ENCODE measurements at regions not wholly inside any gene's neighbourhood (a gene's known extent, or its start where the extent isn't known, plus 50 kb on each side); places are given as distances from the start of the nearest gene placed in this dataset.

- no peak for DNase-seq
These were observed 975.7 kb upstream of the ZEB2 start for GRCh38 chr2:145495590-145495989.

DNA sequence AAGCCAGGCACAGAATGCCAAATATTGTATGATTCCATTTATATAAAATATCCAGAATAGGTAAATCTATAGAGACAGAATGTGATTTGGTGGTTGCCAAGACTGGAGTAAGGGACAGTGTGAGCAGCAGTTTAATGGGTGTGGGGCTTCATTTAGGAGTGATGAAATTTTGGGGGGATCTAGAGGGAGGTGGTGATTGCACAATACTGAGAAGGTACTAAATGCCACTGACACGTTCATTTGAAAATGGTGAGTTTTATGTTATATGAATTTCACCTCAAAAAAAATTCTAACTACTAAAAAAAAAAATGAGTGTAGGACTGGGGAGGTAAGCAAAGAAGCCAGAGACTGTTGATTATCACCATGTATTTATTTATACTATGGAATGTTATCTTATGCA, 974.5 kb upstream of the ZEB2 start:
- DNase-seq: no peak

- no peak for DNase-seq
These were observed 968.7 kb upstream of the ZEB2 start for GRCh38 chr2:145488571-145488970.

- no peak for DNase-seq
These were observed 964.7 kb upstream of the ZEB2 start for GRCh38 chr2:145484448-145485097.

GRCh38 chr2:145483854-145484253, 963.9 kb upstream of the ZEB2 start:
- DNase-seq: no peak

DNA sequence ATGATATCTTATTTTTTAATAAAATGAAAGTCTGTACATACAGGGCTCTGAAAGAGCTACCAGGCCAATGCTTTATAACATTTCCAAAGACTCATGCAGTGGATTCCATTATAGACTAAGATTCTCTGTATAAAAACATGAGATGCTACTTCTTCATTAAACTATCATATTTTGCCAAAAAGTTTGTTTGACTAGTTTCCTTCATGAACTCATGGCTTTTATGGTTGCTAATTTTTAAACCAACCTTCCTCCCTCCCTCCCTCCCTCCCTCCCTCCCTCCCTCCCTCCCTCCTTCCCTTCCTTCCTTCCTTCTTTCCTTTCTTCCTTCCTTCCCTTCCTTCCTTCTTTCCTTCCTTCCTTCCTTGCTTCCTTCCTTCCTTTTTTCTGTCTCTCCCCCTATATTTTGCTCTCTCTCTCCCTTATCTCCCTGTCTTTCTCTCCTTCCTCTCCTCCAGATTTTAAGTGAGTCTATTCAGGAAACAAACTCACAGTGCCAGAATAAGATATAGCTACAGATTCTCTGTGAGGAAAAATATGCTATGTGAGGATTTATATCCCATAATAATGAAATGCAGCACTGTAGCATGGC, 961.5 kb upstream of the ZEB2 start:
- no peak for DNase-seq

GRCh38 chr2:145464866-145465265, 944.9 kb upstream of the ZEB2 start:
- no peak for DNase-seq

GRCh38 chr2:145460112-145460511, 940.2 kb upstream of the ZEB2 start:
- no peak for DNase-seq

- peak; percentile 99 for DNase-seq
These were observed 911.4 kb upstream of the ZEB2 start for GRCh38 chr2:145431181-145431951.

- DNase-seq: no peak
These were observed 903.9 kb upstream of the ZEB2 start for GRCh38 chr2:145423809-145424208.

DNA sequence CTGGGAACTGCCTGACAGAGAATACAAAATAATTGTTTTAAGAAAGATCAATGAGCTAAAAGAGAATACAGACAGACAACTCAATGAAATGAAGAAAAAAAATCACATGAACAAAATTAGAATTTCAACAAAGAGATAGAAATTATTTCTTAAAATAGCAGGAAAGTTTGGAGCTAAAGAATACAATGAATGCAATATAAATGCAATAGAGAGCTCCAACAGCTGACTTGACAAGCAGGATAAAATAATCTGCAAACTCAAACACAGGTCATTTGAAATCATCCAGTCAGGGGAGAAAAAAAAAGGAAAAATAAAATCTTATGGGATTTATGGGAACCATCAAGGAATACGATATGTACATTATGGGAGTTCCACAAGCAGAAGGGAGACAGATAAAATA, 902.7 kb upstream of the ZEB2 start:
- no peak for DNase-seq

- no peak for DNase-seq
These were observed 901.9 kb upstream of the ZEB2 start for GRCh38 chr2:145421841-145422240.

GRCh38 chr2:145416640-145417039, 896.7 kb upstream of the ZEB2 start:
- no peak for DNase-seq

DNA sequence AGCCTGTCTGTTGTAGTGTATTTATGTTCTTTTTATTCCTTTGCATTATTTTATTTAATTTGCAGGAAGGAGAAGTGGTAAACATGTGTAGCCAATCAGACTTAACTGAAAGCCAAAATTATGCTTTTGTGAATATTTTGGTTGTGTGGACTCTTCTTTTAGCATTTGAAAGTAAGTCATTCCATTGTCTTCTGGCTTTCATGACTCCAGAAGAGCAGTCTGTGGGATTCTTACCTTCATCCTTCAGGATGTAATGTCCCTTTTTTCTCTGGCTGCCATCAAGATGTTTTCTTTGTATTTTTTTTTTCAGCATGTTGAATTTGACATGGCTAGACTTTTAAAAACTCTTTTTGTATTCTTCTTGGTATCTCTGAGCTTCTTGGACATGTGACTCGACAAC, 895.2 kb upstream of the ZEB2 start:
- no peak for DNase-seq

GRCh38 chr2:145413261-145414030, 893.5 kb upstream of the ZEB2 start:
- DNase-seq: no peak

- no peak for DNase-seq
These were observed 892.2 kb upstream of the ZEB2 start for GRCh38 chr2:145412155-145412554.

DNA sequence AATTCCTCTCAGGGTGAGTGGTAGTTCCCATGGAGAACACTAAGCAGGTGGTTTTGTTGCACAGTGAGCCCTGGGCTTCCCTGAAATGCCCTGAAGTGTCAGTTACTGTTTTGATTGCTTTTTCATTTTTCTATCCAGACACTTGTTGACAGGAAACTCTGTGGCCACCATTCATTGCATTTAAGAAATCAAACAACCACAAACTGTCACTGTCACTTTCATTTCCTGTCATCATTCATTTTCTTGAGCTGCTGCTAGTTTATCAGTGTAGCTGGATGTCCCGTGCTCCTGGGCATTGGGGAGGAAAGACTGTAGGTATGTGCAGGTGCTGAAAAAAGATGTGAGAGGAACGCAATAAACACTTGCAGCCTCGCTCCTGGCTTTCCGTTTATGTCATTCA, 891.6 kb upstream of the ZEB2 start:
- no peak for DNase-seq

- no peak for DNase-seq
These were observed 890.2 kb upstream of the ZEB2 start for GRCh38 chr2:145410086-145410485.

- no peak for DNase-seq
These were observed 889.1 kb upstream of the ZEB2 start for GRCh38 chr2:145408980-145409379.

GRCh38 chr2:145404690-145405089, 884.8 kb upstream of the ZEB2 start:
- no peak for DNase-seq

DNA sequence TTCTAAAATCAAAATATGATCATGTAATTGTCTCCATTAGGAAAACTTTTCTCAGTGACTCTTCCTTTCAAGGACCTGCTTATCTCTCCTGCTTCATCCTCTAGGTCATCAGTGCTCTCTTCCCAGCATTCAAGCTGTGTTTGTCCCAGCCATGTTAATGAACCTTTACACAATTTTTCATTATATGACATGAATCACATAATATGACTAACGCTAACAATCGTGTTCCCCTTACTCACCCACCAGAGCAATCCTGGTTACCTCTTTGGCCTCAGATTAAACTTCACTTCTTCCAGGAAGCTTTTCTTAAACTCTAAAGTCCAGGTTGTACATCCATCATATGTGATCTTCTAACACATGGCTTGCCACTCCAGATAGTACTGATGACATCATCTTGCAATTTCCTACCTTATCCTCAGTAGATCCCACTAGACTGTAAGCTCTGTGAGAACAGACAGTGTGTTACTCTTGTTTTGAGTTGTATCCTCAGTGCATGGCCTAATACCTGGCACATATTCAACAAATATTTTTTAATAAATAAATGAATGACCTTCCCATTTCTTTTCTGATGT, 882.9 kb upstream of the ZEB2 start:
- DNase-seq: no peak

GRCh38 chr2:145399131-145399530, 879.2 kb upstream of the ZEB2 start:
- DNase-seq: no peak

DNA sequence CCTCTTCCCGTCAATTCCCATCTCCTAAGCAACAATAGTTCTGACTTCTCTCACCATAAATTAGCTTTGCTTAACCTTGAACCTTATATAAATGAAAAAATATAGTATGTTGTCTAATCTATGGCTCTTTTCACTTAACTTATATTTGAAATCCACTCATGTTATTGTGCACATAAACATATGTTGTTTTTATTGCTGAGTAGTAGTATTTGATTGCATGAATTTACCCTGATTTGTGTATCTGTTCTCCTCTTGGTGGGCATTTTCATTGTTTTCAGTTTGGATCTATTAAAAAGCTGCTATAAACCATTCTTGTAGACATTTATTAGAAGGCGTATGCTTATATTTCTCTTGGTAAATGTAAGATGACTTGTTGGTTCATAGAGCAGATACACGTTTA, 874.3 kb upstream of the ZEB2 start:
- DNase-seq: no peak

Measured in NCI-H2029 (cell line).